ENCODE measurements at regions not wholly inside any gene's neighbourhood (a gene's known extent, or its start where the extent isn't known, plus 50 kb on each side); places are given as distances from the start of the nearest gene placed in this dataset.

- no peak for FAIRE-seq
Measured at GRCh38 chr1:172870901-172871606, 179.7 kb downstream of the TNFSF18 start.

More at GRCh38 chr1:172870901-172871606, 179.7 kb downstream of the TNFSF18 start:
- no peak overlapping the region for H3K14ac ChIP-seq (ENCODE audit: insufficient read length)
- no peak overlapping the region for H2AFZ ChIP-seq (ENCODE audit: low read length)
- H2BK120ac ChIP-seq (replicated peaks; ENCODE audit: low read depth, low read length) = no peak overlapping the region
- no peak overlapping the region for H4K91ac ChIP-seq (replicated peaks; ENCODE audit: insufficient read length, low read length)
- H2BK20ac ChIP-seq (ENCODE audit: low read length) = no peak overlapping the region
- no peaks in the 10 kb centered on the region for H3K79me1 ChIP-seq (ENCODE audit: low read depth, low read length)
- no peak overlapping the region for H3K23ac ChIP-seq (ENCODE audit: insufficient read length)
- H3K56ac ChIP-seq (replicated peaks; ENCODE audit: insufficient read length, low read depth, low read length) = no peak overlapping the region
- no peaks in the 10 kb centered on the region for H3K79me2 ChIP-seq (ENCODE audit: control insufficient read depth in 1 of 2, insufficient read depth in 2 of 2, low read length in 2 of 2)
- H3K23me2 ChIP-seq (ENCODE audit: low read depth, low read length) = no peaks in the 10 kb centered on the region
- no peak overlapping the region for H3K9ac ChIP-seq (replicated peaks in 1 of 4; ENCODE audit: extremely low read depth in 1 of 4, low read depth in 3 of 4, low read length in 3 of 4)
- no peak overlapping the region for H2BK12ac ChIP-seq (ENCODE audit: low read depth, low read length)
- H2BK15ac ChIP-seq (ENCODE audit: low read length) = no peak overlapping the region
- no peak overlapping the region for H3K4me2 ChIP-seq (ENCODE audit: insufficient read depth in 1 of 2, low read depth in 2 of 2, low read length in 2 of 2)
- H2AK5ac ChIP-seq (ENCODE audit: low read depth, low read length) = no peak overlapping the region
- no peak overlapping the region for H3K4ac ChIP-seq (replicated peaks; ENCODE audit: insufficient read length, low read depth, low read length)
- no peaks in the 10 kb centered on the region for H4K20me1 ChIP-seq (replicated peaks in 1 of 2; ENCODE audit: control insufficient read depth in 1 of 2, insufficient read depth in 2 of 2, low read length in 2 of 2)
- H3K4me1 ChIP-seq (replicated peaks in 1 of 4; ENCODE audit: control insufficient read depth in 3 of 4, insufficient read depth in 4 of 4, low read length in 3 of 4) = no peaks in the 10 kb centered on the region
- no peak overlapping the region for H4K5ac ChIP-seq (ENCODE audit: insufficient read length, low read depth, low read length)
- no peak for TF ChIP-seq CTBP2 (IDR thresholded peaks at IDR 0.05; ENCODE audit: borderline replicate concordance, insufficient read depth, insufficient read length, low read length)
- TF ChIP-seq MAX (IDR thresholded peaks at IDR 0.05) = no peak
- TF ChIP-seq, protein P1, sequence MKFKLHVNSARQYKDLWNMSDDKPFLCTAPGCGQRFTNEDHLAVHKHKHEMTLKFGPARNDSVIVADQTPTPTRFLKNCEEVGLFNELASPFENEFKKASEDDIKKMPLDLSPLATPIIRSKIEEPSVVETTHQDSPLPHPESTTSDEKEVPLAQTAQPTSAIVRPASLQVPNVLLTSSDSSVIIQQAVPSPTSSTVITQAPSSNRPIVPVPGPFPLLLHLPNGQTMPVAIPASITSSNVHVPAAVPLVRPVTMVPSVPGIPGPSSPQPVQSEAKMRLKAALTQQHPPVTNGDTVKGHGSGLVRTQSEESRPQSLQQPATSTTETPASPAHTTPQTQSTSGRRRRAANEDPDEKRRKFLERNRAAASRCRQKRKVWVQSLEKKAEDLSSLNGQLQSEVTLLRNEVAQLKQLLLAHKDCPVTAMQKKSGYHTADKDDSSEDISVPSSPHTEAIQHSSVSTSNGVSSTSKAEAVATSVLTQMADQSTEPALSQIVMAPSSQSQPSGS (IDR thresholded peaks at IDR 0.05; ENCODE audit: low read length) = no peak
- H3K27ac ChIP-seq (ENCODE audit: low read depth, low read length) = no peak overlapping the region
- ChIA-PET CTCF (ENCODE audit: partially characterized antibody) (no interaction called here), POLR2A (ENCODE audit: partially characterized antibody) (no interaction called here)
- no peaks in the 10 kb centered on the region for H3K36me3 ChIP-seq (ENCODE audit: control insufficient read depth in 2 of 4, insufficient read depth in 4 of 4, low read length in 3 of 4)
- no peaks in the 10 kb centered on the region for H3K9me3 ChIP-seq (ENCODE audit: insufficient read depth in 2 of 2, low read depth in 1 of 2, low read length in 1 of 2)
- H3K4me3 ChIP-seq (ENCODE audit: extremely low read depth in 1 of 4, insufficient read depth in 2 of 4, low read depth in 3 of 4, low read length in 4 of 4) = no peak overlapping the region
- H2BK5ac ChIP-seq (ENCODE audit: low read depth, low read length) = no peak overlapping the region
- H3K27me3 ChIP-seq (replicated peaks in 1 of 4; ENCODE audit: control insufficient read depth in 3 of 4, extremely low read depth in 1 of 4, insufficient read depth in 3 of 4, low read length in 3 of 4) = no peaks in the 10 kb centered on the region
- no peak overlapping the region for H4K8ac ChIP-seq (ENCODE audit: extremely low read depth, insufficient read depth, low read length)
- DNase-seq (ENCODE audit: low read depth in 1 of 2, low spot score in 2 of 2) = no peak
- H3K18ac ChIP-seq (ENCODE audit: extremely low read depth, low read length) = no peak overlapping the region

Measured in H1 (cell line).